ENCODE measurements at regions not wholly inside any gene's neighbourhood (a gene's known extent, or its start where the extent isn't known, plus 50 kb on each side); places are given as distances from the start of the nearest gene placed in this dataset.

- no peak for TF ChIP-seq CTCF (conservative IDR thresholded peaks at IDR 0.05)
- no CpG with 5 or more reads among the region's 1 CpG for WGBS (ENCODE audit: extremely low coverage, insufficient read length, low lambda C conversion rate)
Observed at GRCh38 chr5:66351813-66352212, 207.7 kb downstream of the SREK1 start.

More at GRCh38 chr5:66351813-66352212, 207.7 kb downstream of the SREK1 start:
- Histone ChIP-seq H3K23me2 (ENCODE audit: insufficient read length, low read depth, low read length, poor library complexity, severe bottlenecking) (no peaks in the 10 kb centered on the region), H2AK5ac (ENCODE audit: insufficient read length, low read length) (no peak overlapping the region), H4K5ac (ENCODE audit: insufficient read length, low read depth, low read length) (no peak overlapping the region), H4K91ac (ENCODE audit: insufficient read length, low read depth, low read length) (no peak overlapping the region), H3K18ac (ENCODE audit: insufficient read length, low read depth, low read length) (no peak overlapping the region), H3K23ac (ENCODE audit: insufficient read length, low read depth, low read length) (no peak overlapping the region), H3K79me2 (ENCODE audit: insufficient read depth, low read length) (no peaks in the 10 kb centered on the region), H4K20me1 (ENCODE audit: control insufficient read depth, insufficient read depth, insufficient read length) (no peaks in the 10 kb centered on the region), H3K79me1 (ENCODE audit: insufficient read depth, low read depth, low read length, poor library complexity, severe bottlenecking) (no peaks in the 10 kb centered on the region), H3K9me3 (ENCODE audit: control insufficient read depth, low read depth, low read length) (no peaks in the 10 kb centered on the region), H3K56ac (ENCODE audit: insufficient read length, low read depth, low read length) (no peak overlapping the region), H3K4me1 (ENCODE audit: insufficient read depth, low read length) (peaks cover 2% of the 10 kb centered on the region; the same call in 1 of the 2 replicates), H2BK120ac (ENCODE audit: low read depth, low read length, poor library complexity, severe bottlenecking) (no peak overlapping the region), H3T11ph (ENCODE audit: low read length) (no peak overlapping the region), H2BK15ac (ENCODE audit: low read depth, low read length) (no peak overlapping the region), H2BK12ac (ENCODE audit: insufficient read length, low read depth, low read length) (no peak overlapping the region), H2AFZ (ENCODE audit: low read length) (no peak overlapping the region), H3K4ac (ENCODE audit: low read depth, low read length) (no peak overlapping the region), H2BK20ac (ENCODE audit: low read depth, low read length, poor library complexity, severe bottlenecking) (no peak overlapping the region), H3K4me2 (ENCODE audit: insufficient read depth, insufficient read length, low read length) (no peak overlapping the region), H3K14ac (ENCODE audit: insufficient read depth, low read length) (no peak overlapping the region), H3K9ac (ENCODE audit: extremely low read depth, insufficient read length, low read length) (no peak overlapping the region), H4K8ac (replicated peaks; ENCODE audit: insufficient read length, low read depth, low read length) (no peak overlapping the region), H2BK5ac (ENCODE audit: insufficient read length, low read length) (no peak overlapping the region), H3K27ac (ENCODE audit: insufficient read length, low read depth, low read length) (no peak overlapping the region), H3K27me3 (ENCODE audit: insufficient read depth, low read length) (no peaks in the 10 kb centered on the region)
- no peak for DNase-seq
- Mint-ChIP-seq H3K9me3 (no peaks in the 10 kb centered on the region), H3K36me3 (ENCODE audit: insufficient read depth in 1 of 3, low read depth in 3 of 3) (no peaks in the 10 kb centered on the region), H3K4me1 (peaks cover 0 to 5% of the 10 kb centered on the region in 2 experiments; a peak in 1 of 4 replicates), H3K27ac (no peak overlapping the region; a peak in 1 of 7 replicates), H3K27me3 (ENCODE audit: low read depth) (no peaks in the 10 kb centered on the region), H3K4me3 (no peak overlapping the region)

Measured in H9 (cell line).